Upper lobe of left lung (tissue), 4 donors: ENCODE measurements at regions not wholly inside any gene's neighbourhood (a gene's known extent, or its start where the extent isn't known, plus 50 kb on each side); places are given as distances from the start of the nearest gene placed in this dataset.

ENCODE experiments used
- EP300 ChIP-seq, 4 donors: sonication (generic); formaldehyde crosslinking; IDR thresholded peaks; one replicate each; pipeline ENCODE4 v1.5.1; 2017; ENCODE audit warnings: antibody characterized with exemption in 4 of 4, control low read depth in 2 of 4
- POLR2A ChIP-seq, 4 donors: fragments of 450-650 bp; IDR thresholded peaks; one replicate each; pipeline ENCODE4 v1.5.1; 2016 to 2017; ENCODE audit warnings: antibody characterized with exemption in 4 of 4, mild to moderate bottlenecking in 2 of 4
- TF ChIP-seq, protein P1 (sequence below), 6 experiments: fragments of 450-650 bp in 4 of 6; fragments of 200-600 bp in 2 of 6; sonication (generic) in 2 of 6; IDR thresholded peaks; one replicate each; pipeline ENCODE4 v1.5.1; 2016 to 2019; ENCODE audit warnings: antibody characterized with exemption in 6 of 6

DNA sequence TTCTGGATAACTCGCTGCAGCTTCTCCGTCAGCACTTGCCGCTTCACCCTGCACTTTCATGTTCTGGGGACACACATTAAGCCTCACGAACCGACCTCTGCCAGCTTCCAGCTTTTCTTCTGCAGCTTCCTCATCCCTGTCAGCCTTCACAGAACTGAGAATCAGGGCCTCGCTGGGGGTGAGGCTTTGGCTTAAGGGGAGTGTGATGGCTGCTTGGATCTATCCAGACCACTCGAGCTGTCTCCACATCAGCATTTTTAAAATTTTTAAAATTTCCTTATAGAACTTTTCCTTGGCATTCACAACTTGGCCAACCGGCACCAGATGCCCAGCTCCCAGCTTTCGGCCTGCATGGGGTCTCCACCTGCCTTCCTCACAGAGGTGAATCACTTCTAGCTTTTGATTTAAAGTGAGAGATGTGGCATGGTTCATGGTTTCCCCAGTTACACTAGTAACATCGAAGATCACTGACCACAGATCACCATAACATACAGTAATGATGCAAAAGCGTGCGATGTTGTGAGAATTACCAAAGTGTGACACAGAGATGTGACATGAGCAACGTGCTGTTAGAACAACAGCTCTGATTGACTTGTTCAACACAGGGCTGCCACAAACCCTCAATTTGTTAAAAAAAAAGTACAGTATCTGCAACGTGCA, 139.1 kb upstream of the C14orf180 start:
- TF ChIP-seq, protein P1, sequence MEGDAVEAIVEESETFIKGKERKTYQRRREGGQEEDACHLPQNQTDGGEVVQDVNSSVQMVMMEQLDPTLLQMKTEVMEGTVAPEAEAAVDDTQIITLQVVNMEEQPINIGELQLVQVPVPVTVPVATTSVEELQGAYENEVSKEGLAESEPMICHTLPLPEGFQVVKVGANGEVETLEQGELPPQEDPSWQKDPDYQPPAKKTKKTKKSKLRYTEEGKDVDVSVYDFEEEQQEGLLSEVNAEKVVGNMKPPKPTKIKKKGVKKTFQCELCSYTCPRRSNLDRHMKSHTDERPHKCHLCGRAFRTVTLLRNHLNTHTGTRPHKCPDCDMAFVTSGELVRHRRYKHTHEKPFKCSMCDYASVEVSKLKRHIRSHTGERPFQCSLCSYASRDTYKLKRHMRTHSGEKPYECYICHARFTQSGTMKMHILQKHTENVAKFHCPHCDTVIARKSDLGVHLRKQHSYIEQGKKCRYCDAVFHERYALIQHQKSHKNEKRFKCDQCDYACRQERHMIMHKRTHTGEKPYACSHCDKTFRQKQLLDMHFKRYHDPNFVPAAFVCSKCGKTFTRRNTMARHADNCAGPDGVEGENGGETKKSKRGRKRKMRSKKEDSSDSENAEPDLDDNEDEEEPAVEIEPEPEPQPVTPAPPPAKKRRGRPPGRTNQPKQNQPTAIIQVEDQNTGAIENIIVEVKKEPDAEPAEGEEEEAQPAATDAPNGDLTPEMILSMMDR (IDR thresholded peaks at IDR 0.05): no peak
- TF ChIP-seq POLR2A (IDR thresholded peaks at IDR 0.05): no peak
- no peak for TF ChIP-seq EP300 (IDR thresholded peaks at IDR 0.05)
